ENCODE measurements at regions not wholly inside any gene's neighbourhood (a gene's known extent, or its start where the extent isn't known, plus 50 kb on each side); places are given as distances from the start of the nearest gene placed in this dataset.

- WGBS, result 97% methylated on average over 1 of the region's 1 CpG
- peaks cover 0 to 4% of the 10 kb centered on the region in 2 donors for H3K9me3 ChIP-seq (ENCODE audit: control insufficient read depth in 2 of 2, insufficient read depth in 1 of 2, low read length in 1 of 2)
- DNase-seq (ENCODE audit: low read depth in 6 of 9, low spot score in 9 of 9), result no peak
Measured at GRCh38 chr7:52423251-52423650, 612.2 kb upstream of the POM121L12 start.

GRCh38 chr7:52413051-52413450 is 622.4 kb upstream of the POM121L12 start:
- Histone ChIP-seq H3K9me3 (ENCODE audit: control insufficient read depth in 2 of 2, insufficient read depth in 1 of 2, low read length in 1 of 2) (no peaks in the 10 kb centered on the region), H3K4me3 (ENCODE audit: low read length in 2 of 2) (no peak overlapping the region), H3K4me1 (ENCODE audit: control insufficient read depth in 2 of 2, insufficient read depth in 2 of 2, low read length in 2 of 2) (no peaks in the 10 kb centered on the region), H3K27me3 (ENCODE audit: control insufficient read depth in 2 of 2, insufficient read depth in 1 of 2, low read length in 1 of 2) (no peaks in the 10 kb centered on the region), H3K36me3 (ENCODE audit: control insufficient read depth in 2 of 2, insufficient read depth in 2 of 2, low read length in 1 of 2) (no peaks in the 10 kb centered on the region), H3K27ac (ENCODE audit: low read depth in 1 of 2, low read length in 1 of 2) (no peak overlapping the region)
- no peak for DNase-seq (ENCODE audit: low read depth in 6 of 9, low spot score in 9 of 9)
- 74% methylated on average over 5 of the region's 5 CpGs for WGBS

More at GRCh38 chr7:52423251-52423650, 612.2 kb upstream of the POM121L12 start:
- Histone ChIP-seq H3K36me3 (ENCODE audit: control insufficient read depth in 2 of 2, insufficient read depth in 2 of 2, low read length in 1 of 2) (no peaks in the 10 kb centered on the region), H3K27me3 (ENCODE audit: control insufficient read depth in 2 of 2, insufficient read depth in 1 of 2, low read length in 1 of 2) (no peaks in the 10 kb centered on the region), H3K4me3 (ENCODE audit: low read length in 2 of 2) (no peak overlapping the region), H3K4me1 (ENCODE audit: control insufficient read depth in 2 of 2, insufficient read depth in 2 of 2, low read length in 2 of 2) (no peaks in the 10 kb centered on the region), H3K27ac (ENCODE audit: low read depth in 1 of 2, low read length in 1 of 2) (no peak overlapping the region)

- DNase-seq (ENCODE audit: low read depth in 6 of 9, low spot score in 9 of 9), result no peak
- no peaks in the 10 kb centered on the region for H3K36me3 ChIP-seq (ENCODE audit: control insufficient read depth in 2 of 2, insufficient read depth in 2 of 2, low read length in 1 of 2)
- H3K27me3 ChIP-seq (ENCODE audit: control insufficient read depth in 2 of 2, insufficient read depth in 1 of 2, low read length in 1 of 2), result no peaks in the 10 kb centered on the region
- no peak overlapping the region for H3K4me3 ChIP-seq (ENCODE audit: low read length in 2 of 2)
- no peaks in the 10 kb centered on the region for H3K4me1 ChIP-seq (ENCODE audit: control insufficient read depth in 2 of 2, insufficient read depth in 2 of 2, low read length in 2 of 2)
- H3K27ac ChIP-seq (ENCODE audit: low read depth in 1 of 2, low read length in 1 of 2), result no peak overlapping the region
- no peaks in the 10 kb centered on the region for H3K9me3 ChIP-seq (ENCODE audit: control insufficient read depth in 2 of 2, insufficient read depth in 1 of 2, low read length in 1 of 2)
- WGBS, result 94% methylated on average over 4 of the region's 4 CpGs
Measured at GRCh38 chr7:52410032-52410431, 625.4 kb upstream of the POM121L12 start.

GRCh38 chr7:52406808-52407207 is 628.6 kb upstream of the POM121L12 start:
- WGBS, result 96% methylated on average over 6 of the region's 6 CpGs
- no peaks in the 10 kb centered on the region for H3K36me3 ChIP-seq (ENCODE audit: control insufficient read depth in 2 of 2, insufficient read depth in 2 of 2, low read length in 1 of 2)

GRCh38 chr7:52382731-52383130 is 652.7 kb upstream of the POM121L12 start:
- DNase-seq (ENCODE audit: low read depth in 6 of 9, low spot score in 9 of 9), result no peak
- H3K4me3 ChIP-seq (ENCODE audit: low read length in 2 of 2), result no peak overlapping the region
- no peaks in the 10 kb centered on the region for H3K4me1 ChIP-seq (ENCODE audit: control insufficient read depth in 2 of 2, insufficient read depth in 2 of 2, low read length in 2 of 2)
- no peaks in the 10 kb centered on the region for H3K36me3 ChIP-seq (ENCODE audit: control insufficient read depth in 2 of 2, insufficient read depth in 2 of 2, low read length in 1 of 2)
- H3K27ac ChIP-seq (ENCODE audit: low read depth in 1 of 2, low read length in 1 of 2), result no peak overlapping the region
- WGBS, result 98% methylated on average over 3 of the region's 3 CpGs
- peaks cover 0 to 4% of the 10 kb centered on the region in 2 donors for H3K9me3 ChIP-seq (ENCODE audit: control insufficient read depth in 2 of 2, insufficient read depth in 1 of 2, low read length in 1 of 2)
- no peaks in the 10 kb centered on the region for H3K27me3 ChIP-seq (ENCODE audit: control insufficient read depth in 2 of 2, insufficient read depth in 1 of 2, low read length in 1 of 2)

More at GRCh38 chr7:52406808-52407207, 628.6 kb upstream of the POM121L12 start:
- Histone ChIP-seq H3K27ac (ENCODE audit: low read depth in 1 of 2, low read length in 1 of 2) (no peak overlapping the region), H3K4me1 (ENCODE audit: control insufficient read depth in 2 of 2, insufficient read depth in 2 of 2, low read length in 2 of 2) (no peaks in the 10 kb centered on the region), H3K4me3 (ENCODE audit: low read length in 2 of 2) (no peak overlapping the region), H3K27me3 (ENCODE audit: control insufficient read depth in 2 of 2, insufficient read depth in 1 of 2, low read length in 1 of 2) (no peaks in the 10 kb centered on the region), H3K9me3 (ENCODE audit: control insufficient read depth in 2 of 2, insufficient read depth in 1 of 2, low read length in 1 of 2) (no peaks in the 10 kb centered on the region)
- no peak for DNase-seq (ENCODE audit: low read depth in 6 of 9, low spot score in 9 of 9)

GRCh38 chr7:52369922-52370321 is 665.5 kb upstream of the POM121L12 start:
- Histone ChIP-seq H3K27ac (ENCODE audit: low read depth in 1 of 2, low read length in 1 of 2) (no peak overlapping the region), H3K36me3 (ENCODE audit: control insufficient read depth in 2 of 2, insufficient read depth in 2 of 2, low read length in 1 of 2) (no peaks in the 10 kb centered on the region), H3K4me1 (ENCODE audit: control insufficient read depth in 2 of 2, insufficient read depth in 2 of 2, low read length in 2 of 2) (no peaks in the 10 kb centered on the region), H3K9me3 (ENCODE audit: control insufficient read depth in 2 of 2, insufficient read depth in 1 of 2, low read length in 1 of 2) (peaks cover 1 to 6% of the 10 kb centered on the region in 2 donors), H3K4me3 (ENCODE audit: low read length in 2 of 2) (no peak overlapping the region), H3K27me3 (ENCODE audit: control insufficient read depth in 2 of 2, insufficient read depth in 1 of 2, low read length in 1 of 2) (no peaks in the 10 kb centered on the region)
- no peak for DNase-seq (ENCODE audit: low read depth in 6 of 9, low spot score in 9 of 9)
- 96% methylated on average over 4 of the region's 4 CpGs for WGBS

GRCh38 chr7:52365349-52365748 is 670.1 kb upstream of the POM121L12 start:
- Histone ChIP-seq H3K36me3 (ENCODE audit: control insufficient read depth in 2 of 2, insufficient read depth in 2 of 2, low read length in 1 of 2) (no peaks in the 10 kb centered on the region), H3K4me3 (ENCODE audit: low read length in 2 of 2) (no peak overlapping the region), H3K4me1 (ENCODE audit: control insufficient read depth in 2 of 2, insufficient read depth in 2 of 2, low read length in 2 of 2) (no peaks in the 10 kb centered on the region), H3K27me3 (ENCODE audit: control insufficient read depth in 2 of 2, insufficient read depth in 1 of 2, low read length in 1 of 2) (no peaks in the 10 kb centered on the region), H3K27ac (ENCODE audit: low read depth in 1 of 2, low read length in 1 of 2) (no peak overlapping the region), H3K9me3 (ENCODE audit: control insufficient read depth in 2 of 2, insufficient read depth in 1 of 2, low read length in 1 of 2) (peaks cover 0 to 11% of the 10 kb centered on the region in 2 donors)
- DNase-seq (ENCODE audit: low read depth in 6 of 9, low spot score in 9 of 9), result no peak

GRCh38 chr7:52362521-52362920 is 672.9 kb upstream of the POM121L12 start:
- 94% methylated on average over 19 of the region's 19 CpGs for WGBS
- no peak overlapping the region for H3K27ac ChIP-seq (ENCODE audit: low read depth in 1 of 2, low read length in 1 of 2)
- peaks cover 0 to 9% of the 10 kb centered on the region in 2 donors for H3K9me3 ChIP-seq (ENCODE audit: control insufficient read depth in 2 of 2, insufficient read depth in 1 of 2, low read length in 1 of 2)
- H3K27me3 ChIP-seq (ENCODE audit: control insufficient read depth in 2 of 2, insufficient read depth in 1 of 2, low read length in 1 of 2), result no peaks in the 10 kb centered on the region
- DNase-seq (ENCODE audit: low read depth in 6 of 9, low spot score in 9 of 9), result no peak
- H3K36me3 ChIP-seq (ENCODE audit: control insufficient read depth in 2 of 2, insufficient read depth in 2 of 2, low read length in 1 of 2), result no peaks in the 10 kb centered on the region
- H3K4me3 ChIP-seq (ENCODE audit: low read length in 2 of 2), result no peak overlapping the region
- no peaks in the 10 kb centered on the region for H3K4me1 ChIP-seq (ENCODE audit: control insufficient read depth in 2 of 2, insufficient read depth in 2 of 2, low read length in 2 of 2)

- Histone ChIP-seq H3K36me3 (ENCODE audit: control insufficient read depth in 2 of 2, insufficient read depth in 2 of 2, low read length in 1 of 2) (no peaks in the 10 kb centered on the region), H3K9me3 (ENCODE audit: control insufficient read depth in 2 of 2, insufficient read depth in 1 of 2, low read length in 1 of 2) (peaks cover 0 to 5% of the 10 kb centered on the region in 2 donors), H3K27me3 (ENCODE audit: control insufficient read depth in 2 of 2, insufficient read depth in 1 of 2, low read length in 1 of 2) (no peaks in the 10 kb centered on the region), H3K4me1 (ENCODE audit: control insufficient read depth in 2 of 2, insufficient read depth in 2 of 2, low read length in 2 of 2) (no peaks in the 10 kb centered on the region), H3K4me3 (ENCODE audit: low read length in 2 of 2) (no peak overlapping the region), H3K27ac (ENCODE audit: low read depth in 1 of 2, low read length in 1 of 2) (no peak overlapping the region)
- DNase-seq (ENCODE audit: low read depth in 6 of 9, low spot score in 9 of 9), result no peak
- WGBS, result 67% methylated on average over 3 of the region's 3 CpGs
Measured at GRCh38 chr7:52360541-52360940, 674.9 kb upstream of the POM121L12 start.

- Histone ChIP-seq H3K27me3 (ENCODE audit: control insufficient read depth in 2 of 2, insufficient read depth in 1 of 2, low read length in 1 of 2) (no peaks in the 10 kb centered on the region), H3K36me3 (ENCODE audit: control insufficient read depth in 2 of 2, insufficient read depth in 2 of 2, low read length in 1 of 2) (no peaks in the 10 kb centered on the region), H3K9me3 (ENCODE audit: control insufficient read depth in 2 of 2, insufficient read depth in 1 of 2, low read length in 1 of 2) (no peaks in the 10 kb centered on the region), H3K4me1 (ENCODE audit: control insufficient read depth in 2 of 2, insufficient read depth in 2 of 2, low read length in 2 of 2) (no peaks in the 10 kb centered on the region), H3K4me3 (ENCODE audit: low read length in 2 of 2) (no peak overlapping the region), H3K27ac (ENCODE audit: low read depth in 1 of 2, low read length in 1 of 2) (no peak overlapping the region)
- no peak for DNase-seq (ENCODE audit: low read depth in 6 of 9, low spot score in 9 of 9)
- WGBS, result 78% methylated on average over 3 of the region's 3 CpGs
Measured at GRCh38 chr7:52355053-52355452, 680.4 kb upstream of the POM121L12 start.

Measured in thymus (tissue), 11 donors.